Activated CD4-positive, CD25-positive, alpha-beta regulatory T cell treated with anti-CD3 and anti-CD28 coated beads, Interleukin-2, amount 50 U/mL, for 16 hours (primary cell): ENCODE measurements at regions not wholly inside any gene's neighbourhood (a gene's known extent, or its start where the extent isn't known, plus 50 kb on each side); places are given as distances from the start of the nearest gene placed in this dataset.
"Not testable (repeated sequence)": the region's sequence is repeated elsewhere in the genome, so short reads cannot be mapped to it uniquely, and the experiment has no call there.

Source experiments
- DNase-seq: peaks from one replicate; pipeline ENCODE4 v3.0.0-alpha.2; 2020; ENCODE audit warnings: low read depth, low spot score

- DNase-seq, result no peak
Measured at GRCh38 chr22:46026899-46027210, 49.9 kb upstream of the WNT7B start.

GRCh38 chr22:46027211-46028105 is 50.5 kb upstream of the WNT7B start:
- DNase-seq, result no peak

GRCh38 chr22:46028106-46028991 is 51.4 kb upstream of the WNT7B start:
- DNase-seq, result no peak

- DNase-seq, result no peak
Measured at GRCh38 chr22:46029036-46029435, 52.1 kb upstream of the WNT7B start.

GRCh38 chr22:46029574-46030200 is 52.7 kb upstream of the WNT7B start:
- no peak for DNase-seq

GRCh38 chr22:46030231-46030880 is 53.4 kb upstream of the WNT7B start:
- no peak for DNase-seq

- no peak for DNase-seq
Measured at GRCh38 chr22:46031066-46031465, 54.1 kb upstream of the WNT7B start.

- no peak for DNase-seq
Measured at GRCh38 chr22:46031557-46031956, 54.6 kb upstream of the WNT7B start.

GRCh38 chr22:46031965-46032851 is 55.2 kb upstream of the WNT7B start:
- no peak for DNase-seq

- no peak for DNase-seq
Measured at GRCh38 chr22:46033256-46034200, 56.6 kb upstream of the WNT7B start.

GRCh38 chr22:46034480-46034879 is 57.5 kb upstream of the WNT7B start:
- not testable (repeated sequence) for DNase-seq

- DNase-seq, result no peak
Measured at GRCh38 chr22:46035380-46035741, 58.4 kb upstream of the WNT7B start.

GRCh38 chr22:46035742-46036557 is 59.0 kb upstream of the WNT7B start:
- peak; percentile 99 for DNase-seq

GRCh38 chr22:46036558-46037408 is 59.8 kb upstream of the WNT7B start:
- peak; percentile 33 for DNase-seq

GRCh38 chr22:46038174-46038487 is 61.2 kb upstream of the WNT7B start:
- no peak for DNase-seq

- DNase-seq, result no peak
Measured at GRCh38 chr22:46038516-46039430, 61.8 kb upstream of the WNT7B start.

- no peak for DNase-seq
Measured at GRCh38 chr22:46039535-46039934, 62.6 kb upstream of the WNT7B start.
